ENCODE measurements at regions not wholly inside any gene's neighbourhood (a gene's known extent, or its start where the extent isn't known, plus 50 kb on each side); places are given as distances from the start of the nearest gene placed in this dataset.
"Not testable (repeated sequence)": the region's sequence is repeated elsewhere in the genome, so short reads cannot be mapped to it uniquely, and the experiment has no call there.

- Mint-ChIP-seq H3K27me3 (ENCODE audit: low read depth) (no peaks in the 10 kb centered on the region), H3K36me3 (ENCODE audit: insufficient read depth) (no peaks in the 10 kb centered on the region), H3K4me3 (no peak overlapping the region)
These were observed 236.0 kb downstream of the BCL11B start for GRCh38 chr14:99035712-99036610.

DNA sequence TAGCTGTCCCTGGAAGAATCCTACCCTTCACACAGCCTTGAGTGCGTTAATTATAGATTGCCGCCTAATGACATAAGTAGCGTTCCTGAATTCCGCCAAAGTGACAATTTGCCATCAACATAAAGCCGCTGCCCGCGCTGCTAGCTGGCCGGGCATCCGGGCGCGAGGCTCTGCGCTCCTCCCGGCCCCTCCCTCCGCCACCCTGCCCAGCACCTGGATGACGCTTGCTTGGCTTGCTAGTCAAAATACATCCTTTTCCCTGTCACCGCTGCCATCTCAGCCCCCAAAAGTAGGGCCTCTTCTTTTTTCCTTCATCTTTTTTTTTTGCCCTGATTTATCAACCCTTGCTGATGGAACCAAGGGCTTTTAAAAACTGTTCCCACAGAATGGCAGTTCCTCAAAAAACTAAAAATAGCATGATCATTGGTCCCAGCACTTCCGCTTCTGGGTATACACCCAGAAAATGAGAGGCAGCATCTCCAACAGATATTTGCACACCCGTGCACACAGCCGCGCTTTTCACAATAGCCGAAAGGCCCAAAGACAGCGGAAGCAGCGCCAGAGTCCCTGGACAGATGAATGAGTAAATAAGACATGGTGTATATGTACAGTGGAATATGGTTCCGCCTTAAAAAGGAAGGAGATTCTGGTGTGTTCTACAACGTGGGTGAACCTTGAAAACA is 235.2 kb downstream of the BCL11B start:
- no peak for ATAC-seq
- Mint-ChIP-seq H3K36me3 (ENCODE audit: insufficient read depth) (no peaks in the 10 kb centered on the region), H3K9me3 (peaks cover 2% of the 10 kb centered on the region), H3K4me1 (ENCODE audit: low read depth) (no peaks in the 10 kb centered on the region), H3K27me3 (ENCODE audit: low read depth) (no peaks in the 10 kb centered on the region), H3K4me3 (no peak overlapping the region)
- DNase-seq: no peak

More at GRCh38 chr14:99035712-99036610, 236.0 kb downstream of the BCL11B start:
- ATAC-seq (no peak), DNase-seq (no peak)
- peaks cover 2% of the 10 kb centered on the region for H3K9me3 Mint-ChIP-seq
- H3K4me1 Mint-ChIP-seq (ENCODE audit: low read depth): no peaks in the 10 kb centered on the region

GRCh38 chr14:99037326-99037725 is 234.7 kb downstream of the BCL11B start:
- H3K4me1 Mint-ChIP-seq (ENCODE audit: low read depth); ATAC-seq; H3K4me3 Mint-ChIP-seq; H3K27me3 Mint-ChIP-seq (ENCODE audit: low read depth); H3K36me3 Mint-ChIP-seq (ENCODE audit: insufficient read depth); H3K9me3 Mint-ChIP-seq; DNase-seq: not testable (repeated sequence)

- no peak overlapping the region for H3K4me3 Mint-ChIP-seq
- DNase-seq: no peak
- H3K36me3 Mint-ChIP-seq (ENCODE audit: insufficient read depth): no peaks in the 10 kb centered on the region
- H3K4me1 Mint-ChIP-seq (ENCODE audit: low read depth): no peaks in the 10 kb centered on the region
- no peak for ATAC-seq
- no peaks in the 10 kb centered on the region for H3K9me3 Mint-ChIP-seq
- no peaks in the 10 kb centered on the region for H3K27me3 Mint-ChIP-seq (ENCODE audit: low read depth)
These were observed 234.1 kb downstream of the BCL11B start for GRCh38 chr14:99037777-99038430.

GRCh38 chr14:99038431-99038820 is 233.6 kb downstream of the BCL11B start:
- H3K9me3 Mint-ChIP-seq: no peaks in the 10 kb centered on the region
- no peak overlapping the region for H3K4me3 Mint-ChIP-seq
- no peaks in the 10 kb centered on the region for H3K27me3 Mint-ChIP-seq (ENCODE audit: low read depth)
- no peaks in the 10 kb centered on the region for H3K4me1 Mint-ChIP-seq (ENCODE audit: low read depth)
- DNase-seq (no peak), ATAC-seq (no peak)
- H3K36me3 Mint-ChIP-seq (ENCODE audit: insufficient read depth): no peaks in the 10 kb centered on the region

DNA sequence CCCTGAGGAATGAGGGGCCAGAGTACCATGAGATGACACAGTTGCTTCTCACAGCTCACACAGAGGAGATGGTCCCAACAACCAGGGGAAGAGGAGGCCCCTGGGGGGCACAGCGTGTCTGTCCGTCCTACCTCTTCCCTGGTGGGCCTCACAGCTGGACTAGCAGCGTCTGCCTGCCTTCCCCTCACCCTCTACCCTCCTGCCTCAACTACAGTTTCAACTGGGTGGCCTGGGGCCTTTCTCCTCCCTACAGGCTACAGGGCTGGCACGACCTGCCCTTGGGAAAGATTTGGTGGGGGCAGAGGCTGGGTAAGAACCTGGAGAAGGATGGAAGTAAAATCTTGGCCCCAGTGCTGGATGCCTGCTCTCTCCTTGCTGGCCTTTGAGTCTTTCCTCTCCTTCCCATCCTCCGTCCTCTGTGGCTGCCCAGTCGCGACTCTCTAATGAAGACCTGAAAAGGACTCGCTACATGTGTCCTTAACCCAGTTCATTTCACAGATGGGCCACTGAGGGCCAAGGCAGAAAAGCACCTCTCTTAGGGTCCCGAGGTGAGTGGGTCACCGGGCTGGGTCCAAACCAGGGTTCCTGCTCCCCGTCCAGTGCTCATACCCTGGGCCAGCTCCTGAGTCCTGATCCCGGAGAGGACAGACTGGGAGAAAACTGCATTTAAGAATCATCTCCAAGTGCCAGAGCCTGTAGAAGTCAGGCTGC is 232.5 kb downstream of the BCL11B start:
- peaks cover 4% of the 10 kb centered on the region for H3K9me3 Mint-ChIP-seq
- ATAC-seq: no peak
- H3K36me3 Mint-ChIP-seq (ENCODE audit: insufficient read depth): no peaks in the 10 kb centered on the region
- H3K27me3 Mint-ChIP-seq (ENCODE audit: low read depth): no peaks in the 10 kb centered on the region
- H3K4me3 Mint-ChIP-seq: no peak overlapping the region
- no peak for DNase-seq
- no peaks in the 10 kb centered on the region for H3K4me1 Mint-ChIP-seq (ENCODE audit: low read depth)

DNA sequence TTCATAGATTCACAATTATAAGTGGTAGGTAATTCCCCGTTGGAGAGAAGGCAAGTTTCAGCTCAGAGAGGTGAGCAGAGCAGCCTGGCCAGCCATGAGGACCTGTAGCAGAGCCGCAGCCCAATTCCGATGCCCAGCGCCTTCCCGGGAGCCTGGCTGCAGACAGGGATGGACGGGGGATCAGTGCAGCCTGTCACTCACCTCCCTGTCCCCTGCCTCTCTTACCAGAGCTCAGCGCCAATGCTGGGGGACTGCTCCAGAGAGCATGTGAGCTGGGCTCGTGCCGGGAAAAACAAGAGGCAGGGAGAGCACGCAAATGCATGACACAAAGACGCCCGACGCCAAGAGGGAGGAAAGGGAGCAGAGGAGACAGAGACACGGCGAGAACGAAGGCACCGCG is 231.9 kb downstream of the BCL11B start:
- peaks cover 10% of the 10 kb centered on the region for H3K9me3 Mint-ChIP-seq
- H3K4me3 Mint-ChIP-seq: no peak overlapping the region
- no peaks in the 10 kb centered on the region for H3K4me1 Mint-ChIP-seq (ENCODE audit: low read depth)
- no peaks in the 10 kb centered on the region for H3K27me3 Mint-ChIP-seq (ENCODE audit: low read depth)
- DNase-seq (no peak), ATAC-seq (no peak)
- H3K36me3 Mint-ChIP-seq (ENCODE audit: insufficient read depth): peaks cover 3% of the 10 kb centered on the region

GRCh38 chr14:99040711-99041110 is 231.3 kb downstream of the BCL11B start:
- peaks cover 5% of the 10 kb centered on the region for H3K36me3 Mint-ChIP-seq (ENCODE audit: insufficient read depth)
- no peaks in the 10 kb centered on the region for H3K27me3 Mint-ChIP-seq (ENCODE audit: low read depth)
- H3K9me3 Mint-ChIP-seq: peaks cover 10% of the 10 kb centered on the region
- DNase-seq (no peak), ATAC-seq (no peak)
- no peak overlapping the region for H3K4me3 Mint-ChIP-seq
- H3K4me1 Mint-ChIP-seq (ENCODE audit: low read depth): no peaks in the 10 kb centered on the region

DNA sequence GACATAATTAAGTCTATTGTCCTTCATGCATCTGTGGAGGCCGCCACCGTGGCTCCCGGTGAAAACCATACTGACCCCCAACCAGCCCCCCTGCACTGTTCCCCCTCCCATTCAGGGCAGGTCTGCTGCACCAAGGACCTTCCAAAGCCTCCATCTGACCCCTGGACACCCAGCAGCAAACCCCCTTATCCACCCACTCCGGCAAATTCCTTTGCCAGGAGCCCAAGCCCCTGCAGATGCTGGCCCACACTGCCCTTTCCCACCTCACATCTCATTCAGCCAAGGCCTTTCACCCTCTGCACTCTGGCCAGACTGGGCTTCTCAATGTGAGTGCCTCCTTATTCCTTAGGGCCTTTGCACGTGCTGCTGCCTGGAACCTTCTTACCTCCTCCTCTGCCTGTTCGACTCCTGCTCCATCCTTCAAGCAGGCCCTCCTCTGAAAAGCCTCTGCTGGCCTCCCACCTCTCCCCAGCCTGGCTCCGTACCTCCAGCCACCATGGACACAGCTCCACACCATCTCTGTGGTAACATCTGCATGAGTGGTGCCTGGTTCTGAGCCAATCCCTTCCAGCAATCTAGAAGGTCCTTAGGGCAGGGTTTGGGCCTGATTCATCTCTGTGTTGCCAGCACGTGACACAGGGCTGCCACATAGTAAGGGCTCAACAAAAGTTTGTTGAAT is 230.7 kb downstream of the BCL11B start:
- DNase-seq: no peak
- ATAC-seq: no peak
- no peak overlapping the region for H3K4me3 Mint-ChIP-seq
- no peaks in the 10 kb centered on the region for H3K27me3 Mint-ChIP-seq (ENCODE audit: low read depth)
- peaks cover 10% of the 10 kb centered on the region for H3K9me3 Mint-ChIP-seq
- H3K4me1 Mint-ChIP-seq (ENCODE audit: low read depth): no peaks in the 10 kb centered on the region
- H3K36me3 Mint-ChIP-seq (ENCODE audit: insufficient read depth): peaks cover 5% of the 10 kb centered on the region

- DNase-seq (no peak), ATAC-seq (no peak)
- H3K9me3 Mint-ChIP-seq: peaks cover 10% of the 10 kb centered on the region
- no peaks in the 10 kb centered on the region for H3K27me3 Mint-ChIP-seq (ENCODE audit: low read depth)
- peaks cover 5% of the 10 kb centered on the region for H3K36me3 Mint-ChIP-seq (ENCODE audit: insufficient read depth)
- no peak overlapping the region for H3K4me3 Mint-ChIP-seq
- H3K4me1 Mint-ChIP-seq (ENCODE audit: low read depth): peaks cover 1% of the 10 kb centered on the region
These were observed 230.2 kb downstream of the BCL11B start for GRCh38 chr14:99041820-99042174.

- peaks cover 5% of the 10 kb centered on the region for H3K36me3 Mint-ChIP-seq (ENCODE audit: insufficient read depth)
- ATAC-seq (no peak), DNase-seq (no peak)
- H3K4me1 Mint-ChIP-seq (ENCODE audit: low read depth): peaks cover 2% of the 10 kb centered on the region
- peaks cover 10% of the 10 kb centered on the region for H3K9me3 Mint-ChIP-seq
- H3K27me3 Mint-ChIP-seq (ENCODE audit: low read depth): no peaks in the 10 kb centered on the region
- no peak overlapping the region for H3K4me3 Mint-ChIP-seq
These were observed 229.4 kb downstream of the BCL11B start for GRCh38 chr14:99042381-99043266.

DNA sequence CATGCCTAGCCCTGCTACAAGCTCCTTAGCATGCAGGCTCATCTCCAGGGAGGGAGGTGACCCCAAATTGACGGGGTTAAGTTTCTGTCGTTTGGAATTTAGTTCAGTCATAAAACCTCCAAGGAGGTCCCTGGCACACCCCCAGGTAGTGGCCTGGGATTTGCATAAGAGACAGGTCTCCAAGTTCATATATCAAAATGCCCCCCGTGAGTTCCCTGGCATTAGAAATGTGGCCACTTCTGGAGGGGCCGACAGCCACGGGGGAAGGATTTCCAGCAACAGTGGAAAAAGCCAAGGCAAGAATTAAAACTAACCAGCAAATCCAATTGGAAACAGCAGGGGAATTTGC is 228.8 kb downstream of the BCL11B start:
- Mint-ChIP-seq H3K4me3 (no peak overlapping the region), H3K4me1 (ENCODE audit: low read depth) (peaks cover 2% of the 10 kb centered on the region), H3K27me3 (ENCODE audit: low read depth) (no peaks in the 10 kb centered on the region), H3K36me3 (ENCODE audit: insufficient read depth) (peaks cover 5% of the 10 kb centered on the region), H3K9me3 (peaks cover 10% of the 10 kb centered on the region)
- DNase-seq: no peak
- no peak for ATAC-seq

- H3K27me3 Mint-ChIP-seq (ENCODE audit: low read depth): no peaks in the 10 kb centered on the region
- peaks cover 10% of the 10 kb centered on the region for H3K9me3 Mint-ChIP-seq
These were observed 228.2 kb downstream of the BCL11B start for GRCh38 chr14:99043756-99044155.

More at GRCh38 chr14:99043756-99044155, 228.2 kb downstream of the BCL11B start:
- DNase-seq (no peak), ATAC-seq (no peak)
- H3K36me3 Mint-ChIP-seq (ENCODE audit: insufficient read depth): peaks cover 5% of the 10 kb centered on the region
- H3K4me3 Mint-ChIP-seq: no peak overlapping the region
- H3K4me1 Mint-ChIP-seq (ENCODE audit: low read depth): peaks cover 2% of the 10 kb centered on the region
